ENCODE measurements at regions not wholly inside any gene's neighbourhood (a gene's known extent, or its start where the extent isn't known, plus 50 kb on each side); places are given as distances from the start of the nearest gene placed in this dataset.

GRCh38 chr10:130971123-130971435, 340.4 kb downstream of the TCERG1L start:
- Histone ChIP-seq H3T11ph (ENCODE audit: low read length) (no peak overlapping the region), H3K18ac (ENCODE audit: insufficient read length, low read depth, low read length) (no peak overlapping the region), H3K4ac (ENCODE audit: low read depth, low read length) (no peak overlapping the region), H3K27me3 (ENCODE audit: insufficient read depth, low read length) (no peaks in the 10 kb centered on the region), H3K79me1 (ENCODE audit: insufficient read depth, low read depth, low read length, poor library complexity, severe bottlenecking) (no peaks in the 10 kb centered on the region), H4K91ac (ENCODE audit: insufficient read length, low read depth, low read length) (no peak overlapping the region), H3K9ac (ENCODE audit: extremely low read depth, insufficient read length, low read length) (no peak overlapping the region), H2BK5ac (ENCODE audit: insufficient read length, low read length) (no peak overlapping the region), H3K27ac (ENCODE audit: insufficient read length, low read depth, low read length) (no peak overlapping the region), H2AFZ (ENCODE audit: low read length) (no peak overlapping the region), H2BK15ac (ENCODE audit: low read depth, low read length) (no peak overlapping the region), H2AK5ac (ENCODE audit: insufficient read length, low read length) (no peak overlapping the region), H3K23me2 (ENCODE audit: insufficient read length, low read depth, low read length, poor library complexity, severe bottlenecking) (no peaks in the 10 kb centered on the region), H3K14ac (ENCODE audit: insufficient read depth, low read length) (no peak overlapping the region), H3K4me1 (ENCODE audit: insufficient read depth, low read length) (no peaks in the 10 kb centered on the region), H3K9me3 (ENCODE audit: control insufficient read depth, low read depth, low read length) (no peaks in the 10 kb centered on the region), H4K20me1 (ENCODE audit: control insufficient read depth, insufficient read depth, insufficient read length) (no peaks in the 10 kb centered on the region), H3K79me2 (ENCODE audit: insufficient read depth, low read length) (no peaks in the 10 kb centered on the region), H4K5ac (ENCODE audit: insufficient read length, low read depth, low read length) (no peak overlapping the region), H4K8ac (replicated peaks; ENCODE audit: insufficient read length, low read depth, low read length) (no peak overlapping the region), H2BK20ac (ENCODE audit: low read depth, low read length, poor library complexity, severe bottlenecking) (no peak overlapping the region), H2BK12ac (ENCODE audit: insufficient read length, low read depth, low read length) (no peak overlapping the region), H3K23ac (ENCODE audit: insufficient read length, low read depth, low read length) (no peak overlapping the region), H2BK120ac (ENCODE audit: low read depth, low read length, poor library complexity, severe bottlenecking) (no peak overlapping the region), H3K4me2 (ENCODE audit: insufficient read depth, insufficient read length, low read length) (no peak overlapping the region), H3K56ac (ENCODE audit: insufficient read length, low read depth, low read length) (no peak overlapping the region)
- Mint-ChIP-seq H3K27me3 (ENCODE audit: low read depth) (no peaks in the 10 kb centered on the region; the same call in 1 of the 2 replicates), H3K27ac (no peak overlapping the region), H3K9me3 (peaks cover 3 to 15% of the 10 kb centered on the region in 2 experiments; a peak in 4 of 5 replicates), H3K4me1 (peaks cover 0 to 3% of the 10 kb centered on the region in 2 experiments; a peak in 3 of 4 replicates), H3K36me3 (ENCODE audit: insufficient read depth in 1 of 3, low read depth in 3 of 3) (peaks cover 0 to 4% (median 3%) of the 10 kb centered on the region in 3 experiments; a peak in 2 of 7 replicates), H3K4me3 (no peak overlapping the region)
- TF ChIP-seq CTCF (conservative IDR thresholded peaks at IDR 0.05), result no peak
- no CpG with 5 or more reads among the region's 8 CpGs for WGBS (ENCODE audit: extremely low coverage, insufficient read length, low lambda C conversion rate)
- DNase-seq, result no peak

Measured in H9 (cell line).